SK-N-SH treated with all-trans-retinoic acid at 6 μM for 48 hours (cell line): ENCODE measurements at regions not wholly inside any gene's neighbourhood (a gene's known extent, or its start where the extent isn't known, plus 50 kb on each side); places are given as distances from the start of the nearest gene placed in this dataset.

ENCODE experiments used
- ATAC-seq: fragments of 200-7000 bp; cut with Tn5 transposase; 3 replicates; pipeline ENCODE4 v1.9.1; 2020; ENCODE audit warnings: mild to moderate bottlenecking, moderate library complexity
- ARNTL ChIP-seq: fragments of 450-650 bp; formaldehyde crosslinking; IDR thresholded peaks from 2 replicates; pipeline ENCODE4 v1.5.0; 2020; ENCODE audit warnings: low read depth, mild to moderate bottlenecking, moderate library complexity, borderline replicate concordance
- CREB5 ChIP-seq: fragments of 250-450 bp; sonication (Bioruptor Pico); IDR thresholded peaks from 2 replicates; pipeline ENCODE4 v1.5.1; 2020; ENCODE audit warnings: low read depth, mild to moderate bottlenecking, moderate library complexity
- CSDC2 ChIP-seq: fragments of 250-450 bp; sonication (Bioruptor Pico); IDR thresholded peaks from 2 replicates; pipeline ENCODE4 v1.5.0; 2020; ENCODE audit warnings: mild to moderate bottlenecking, moderate library complexity
- CSRNP3 ChIP-seq: fragments of 250-450 bp; sonication (Bioruptor Pico); IDR thresholded peaks from 2 replicates; pipeline ENCODE4 v1.5.1; 2021; ENCODE audit warnings: mild to moderate bottlenecking, moderate library complexity
- ESRRG ChIP-seq: fragments of 250-450 bp; sonication (Bioruptor Pico); IDR thresholded peaks from 2 replicates; pipeline ENCODE4 v1.6.1; 2021; ENCODE audit warnings: mild to moderate bottlenecking
- ISL1 ChIP-seq: fragments of 250-450 bp; sonication (Bioruptor Pico); IDR thresholded peaks from 2 replicates; pipeline ENCODE4 v2.1.2; 2022; ENCODE audit warnings: mild to moderate bottlenecking, moderate library complexity
- OSR1 ChIP-seq: fragments of 250-450 bp; sonication (Bioruptor Pico); IDR thresholded peaks from 2 replicates; pipeline ENCODE4 v1.8.0; 2022; ENCODE audit warnings: moderate library complexity, mild to moderate bottlenecking, inconsistent platforms
- PATZ1 ChIP-seq: fragments of 250-450 bp; sonication (Bioruptor Pico); IDR thresholded peaks from 2 replicates; pipeline ENCODE4 v1.8.0; 2020; ENCODE audit warnings: mild to moderate bottlenecking, moderate library complexity, borderline replicate concordance
- POU6F1 ChIP-seq: fragments of 250-450 bp; sonication (Bioruptor Pico); IDR thresholded peaks from 2 replicates; pipeline ENCODE4 v1.8.0; 2021; ENCODE audit warnings: low read depth, mild to moderate bottlenecking, moderate library complexity, borderline replicate concordance
- PPARA ChIP-seq: fragments of 250-450 bp; sonication (Bioruptor Pico); IDR thresholded peaks from 2 replicates; pipeline ENCODE4 v1.5.0; 2020; ENCODE audit warnings: mild to moderate bottlenecking, borderline replicate concordance
- SNAI2 ChIP-seq: fragments of 250-450 bp; sonication (Bioruptor Pico); IDR thresholded peaks from 2 replicates; pipeline ENCODE4 v1.5.0; 2020; ENCODE audit warnings: mild to moderate bottlenecking, moderate library complexity
- TCF4 ChIP-seq: fragments of 250-450 bp; sonication (Bioruptor Pico); IDR thresholded peaks from 2 replicates; pipeline ENCODE4 v1.8.0; 2021; ENCODE audit warnings: mild to moderate bottlenecking, moderate library complexity, borderline replicate concordance
- TOX ChIP-seq: fragments of 250-450 bp; sonication (Bioruptor Pico); IDR thresholded peaks from 2 replicates; pipeline ENCODE4 v1.8.0; 2021; ENCODE audit warnings: mild to moderate bottlenecking, moderate library complexity, borderline replicate concordance
- TSHZ2 ChIP-seq: fragments of 250-450 bp; sonication (Bioruptor Pico); IDR thresholded peaks from 2 replicates; pipeline ENCODE4 v1.5.0; 2020; ENCODE audit warnings: mild to moderate bottlenecking, moderate library complexity
- ZFP3 ChIP-seq: fragments of 250-450 bp; sonication (Bioruptor Pico); IDR thresholded peaks from 2 replicates; pipeline ENCODE4 v1.5.0; 2020; ENCODE audit warnings: mild to moderate bottlenecking, moderate library complexity
- ZNF565 ChIP-seq: fragments of 450-650 bp; formaldehyde crosslinking; conservative IDR thresholded peaks from 2 replicates; pipeline ENCODE4 v1.5.0; 2020; ENCODE audit warnings: low read depth, mild to moderate bottlenecking, moderate library complexity
- ZNF70 ChIP-seq: fragments of 450-650 bp; formaldehyde crosslinking; IDR thresholded peaks from 2 replicates; pipeline ENCODE4 v1.5.0; 2020; ENCODE audit warnings: mild to moderate bottlenecking, moderate library complexity
- ZNF8 ChIP-seq: fragments of 450-650 bp; formaldehyde crosslinking; IDR thresholded peaks from 2 replicates; pipeline ENCODE4 v1.5.0; 2020; ENCODE audit warnings: mild to moderate bottlenecking, moderate library complexity

GRCh38 chr11:15670520-15671070 lies 555.9 kb downstream of the INSC start:
- ATAC-seq, result no peak
- TF ChIP-seq PPARA (no peak), ZNF8 (CRISPR knock-in tag) (no peak), TOX (CRISPR knock-in tag) (no peak), SNAI2 (CRISPR knock-in tag) (no peak)

- no peak for TF ChIP-seq ZNF70 (CRISPR knock-in tag)
- TF ChIP-seq CSRNP3 (CRISPR knock-in tag), result no peak
- TF ChIP-seq ESRRG (CRISPR knock-in tag), result no peak
- TF ChIP-seq PPARA, result no peak
- no peak for TF ChIP-seq ZNF8 (CRISPR knock-in tag)
- no peak for TF ChIP-seq ARNTL
- no peak for TF ChIP-seq PATZ1 (CRISPR knock-in tag)
- TF ChIP-seq TSHZ2, result no peak
- no peak for TF ChIP-seq TCF4 (CRISPR knock-in tag)
- TF ChIP-seq ISL1 (CRISPR knock-in tag), result no peak
- no peak for TF ChIP-seq CSDC2 (CRISPR knock-in tag)
- TF ChIP-seq OSR1 (CRISPR knock-in tag), result no peak
- TF ChIP-seq ZNF565, result no peak
- no peak for TF ChIP-seq SNAI2 (CRISPR knock-in tag)
- no peak for ATAC-seq
Measured at GRCh38 chr11:15671216-15671615, 556.5 kb downstream of the INSC start.

GRCh38 chr11:15672825-15673224 lies 558.1 kb downstream of the INSC start:
- TF ChIP-seq ZFP3 (CRISPR knock-in tag), result no peak
- TF ChIP-seq CREB5, result no peak
- TF ChIP-seq TOX (CRISPR knock-in tag), result no peak
- TF ChIP-seq SNAI2 (CRISPR knock-in tag), result no peak
- TF ChIP-seq CSDC2 (CRISPR knock-in tag), result no peak
- TF ChIP-seq CSRNP3 (CRISPR knock-in tag), result no peak
- no peak for ATAC-seq

GRCh38 chr11:15673408-15673831 lies 558.7 kb downstream of the INSC start:
- TF ChIP-seq TSHZ2, result no peak
- no peak for TF ChIP-seq PPARA
- no peak for TF ChIP-seq POU6F1 (CRISPR knock-in tag)
- no peak for ATAC-seq
